Medulla oblongata (tissue), 1 donor: ENCODE measurements at regions not wholly inside any gene's neighbourhood (a gene's known extent, or its start where the extent isn't known, plus 50 kb on each side); places are given as distances from the start of the nearest gene placed in this dataset.
A peak's percentile ranks its signal among the peaks of the same experiment; 100 is the strongest.

Source experiments
- DNase-seq: peaks from one replicate; pipeline ENCODE4 v3.0.0-alpha.2; 2015; ENCODE audit errors: extremely low spot score

GRCh38 chr5:54615381-54615780, 97.8 kb downstream of the SNX18 start:
- no peak for DNase-seq

- DNase-seq, result no peak
Observed at GRCh38 chr5:54612711-54613110, 95.2 kb downstream of the SNX18 start.

- peak; percentile 56 for DNase-seq
Observed at GRCh38 chr5:54611290-54611951, 93.9 kb downstream of the SNX18 start.

GRCh38 chr5:54610197-54610944, 92.8 kb downstream of the SNX18 start:
- DNase-seq, result peak; percentile 56

- DNase-seq, result no peak
Observed at GRCh38 chr5:54608423-54609085, 91.0 kb downstream of the SNX18 start.

- DNase-seq, result no peak
Observed at GRCh38 chr5:54607006-54607405, 89.4 kb downstream of the SNX18 start.

GRCh38 chr5:54603372-54603771, 85.8 kb downstream of the SNX18 start:
- no peak for DNase-seq

GRCh38 chr5:54602475-54602874, 84.9 kb downstream of the SNX18 start:
- DNase-seq, result no peak

GRCh38 chr5:54601411-54602230, 84.1 kb downstream of the SNX18 start:
- DNase-seq, result peak; percentile 48
